ENCODE measurements at regions not wholly inside any gene's neighbourhood (a gene's known extent, or its start where the extent isn't known, plus 50 kb on each side); places are given as distances from the start of the nearest gene placed in this dataset.

DNA sequence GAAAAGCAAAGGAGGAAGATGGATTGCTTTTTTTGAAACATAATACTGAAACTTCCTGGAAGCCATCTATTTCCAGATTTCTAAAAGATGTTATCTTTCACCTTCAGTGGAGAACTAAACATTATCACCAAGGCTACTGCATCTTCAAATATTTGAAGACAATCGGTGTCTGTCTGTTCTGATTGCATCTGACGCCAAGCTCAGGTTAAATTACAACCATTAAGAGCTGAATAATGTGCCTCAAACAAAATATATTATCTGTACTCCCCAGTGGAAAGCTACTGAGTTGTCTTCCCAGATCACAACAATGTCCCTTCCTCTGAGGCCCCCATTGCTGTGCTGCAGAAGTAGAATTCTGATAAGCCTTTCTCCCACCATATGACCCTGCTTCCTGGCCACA is 342.3 kb downstream of the PLK2 start:
- TF ChIP-seq POLR2A (IDR thresholded peaks at IDR 0.05; ENCODE audit: low read depth, low read length): no peak
- FAIRE-seq: peak; percentile 33
- no peak for DNase-seq (ENCODE audit: insufficient read length, low spot score)

DNA sequence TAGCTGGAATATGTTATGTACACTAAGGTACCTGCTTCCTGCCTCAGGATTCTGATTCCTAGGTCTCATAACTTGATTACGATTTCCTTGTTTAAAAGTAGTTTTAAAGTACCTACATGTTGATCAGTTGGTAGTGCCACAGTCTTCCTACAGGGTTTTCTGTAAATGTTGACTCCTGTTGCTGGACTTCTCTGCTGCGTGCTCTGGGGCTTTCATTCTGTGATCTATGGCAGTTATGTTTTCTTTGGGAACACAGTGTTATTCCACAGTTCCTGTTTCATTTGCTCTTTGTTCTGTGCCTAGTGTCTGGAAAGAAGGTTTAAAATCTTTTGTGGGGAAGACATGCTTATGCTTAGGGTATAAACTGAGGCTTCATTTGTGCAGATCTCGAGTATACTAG is 343.5 kb downstream of the PLK2 start:
- no peak for DNase-seq (ENCODE audit: insufficient read length, low spot score)
- FAIRE-seq: peak; percentile 75
- no peak for TF ChIP-seq POLR2A (IDR thresholded peaks at IDR 0.05; ENCODE audit: low read depth, low read length)

- no peak for FAIRE-seq
- TF ChIP-seq POLR2A (IDR thresholded peaks at IDR 0.05; ENCODE audit: low read depth, low read length): no peak
- DNase-seq (ENCODE audit: insufficient read length, low spot score): no peak
These were observed 344.1 kb downstream of the PLK2 start for GRCh38 chr5:58115811-58116210.

GRCh38 chr5:58114324-58114723 is 345.6 kb downstream of the PLK2 start:
- peak; percentile 19 for DNase-seq (ENCODE audit: insufficient read length, low spot score)
- TF ChIP-seq POLR2A (IDR thresholded peaks at IDR 0.05; ENCODE audit: low read depth, low read length): no peak
- peak; percentile 99 for FAIRE-seq

GRCh38 chr5:58113172-58113571 is 346.7 kb downstream of the PLK2 start:
- FAIRE-seq: no peak
- no peak for DNase-seq (ENCODE audit: insufficient read length, low spot score)
- TF ChIP-seq POLR2A (IDR thresholded peaks at IDR 0.05; ENCODE audit: low read depth, low read length): no peak

- no peak for TF ChIP-seq POLR2A (IDR thresholded peaks at IDR 0.05; ENCODE audit: low read depth, low read length)
- FAIRE-seq (no peak), DNase-seq (ENCODE audit: insufficient read length, low spot score) (no peak)
These were observed 351.4 kb downstream of the PLK2 start for GRCh38 chr5:58108511-58108910.

- FAIRE-seq: peak; percentile 83
- no peak for DNase-seq (ENCODE audit: insufficient read length, low spot score)
- no peak for TF ChIP-seq POLR2A (IDR thresholded peaks at IDR 0.05; ENCODE audit: low read depth, low read length)
These were observed 352.2 kb downstream of the PLK2 start for GRCh38 chr5:58107704-58108103.

GRCh38 chr5:58106754-58107410 is 353.0 kb downstream of the PLK2 start:
- no peak for DNase-seq (ENCODE audit: insufficient read length, low spot score)
- FAIRE-seq: peak; percentile 70
- TF ChIP-seq POLR2A (IDR thresholded peaks at IDR 0.05; ENCODE audit: low read depth, low read length): no peak

DNA sequence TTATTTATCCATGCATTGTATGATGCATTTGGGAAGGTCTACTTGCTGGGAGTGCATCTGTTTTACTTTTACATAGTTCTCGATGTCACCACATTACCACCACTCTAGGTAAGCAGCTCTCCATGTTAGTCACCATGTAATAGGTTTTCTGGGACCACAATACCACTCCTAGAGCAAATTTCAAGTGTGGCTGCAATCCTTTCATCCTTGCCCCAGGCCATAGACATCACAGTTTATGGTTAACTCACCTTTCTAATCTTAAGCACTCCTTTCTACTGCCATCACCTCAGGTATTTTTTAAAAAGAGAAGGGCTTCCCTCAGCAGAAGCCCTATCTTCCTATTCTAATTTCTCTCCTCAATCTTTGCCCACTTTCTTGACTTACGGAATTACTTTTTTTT is 354.1 kb downstream of the PLK2 start:
- DNase-seq (ENCODE audit: insufficient read length, low spot score) (no peak), FAIRE-seq (no peak)
- no peak for TF ChIP-seq POLR2A (IDR thresholded peaks at IDR 0.05; ENCODE audit: low read depth, low read length)

GRCh38 chr5:58099257-58099656 is 360.6 kb downstream of the PLK2 start:
- DNase-seq (ENCODE audit: insufficient read length, low spot score): no peak
- TF ChIP-seq POLR2A (IDR thresholded peaks at IDR 0.05; ENCODE audit: low read depth, low read length): no peak
- FAIRE-seq: no peak

DNA sequence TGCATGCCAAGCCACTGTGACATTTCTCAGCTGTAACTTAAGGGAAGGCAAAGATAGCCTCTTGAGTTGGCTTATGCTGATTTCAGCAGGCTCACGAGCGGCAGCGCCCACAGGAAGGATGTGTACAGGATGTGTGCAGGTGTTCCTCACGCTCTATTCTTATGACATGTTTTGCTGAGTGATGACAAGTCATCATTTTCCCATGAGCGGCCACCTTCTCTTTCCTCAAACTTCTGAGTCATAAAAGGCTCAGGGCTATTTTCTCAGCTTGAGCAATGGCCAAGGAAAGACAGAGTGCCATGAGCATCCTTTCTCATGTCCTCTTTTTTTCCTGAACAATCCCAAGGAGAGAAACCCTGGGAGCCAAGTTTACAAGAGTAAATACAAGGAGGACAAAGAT is 365.9 kb downstream of the PLK2 start:
- DNase-seq (ENCODE audit: insufficient read length, low spot score) (no peak), FAIRE-seq (no peak)

DNA sequence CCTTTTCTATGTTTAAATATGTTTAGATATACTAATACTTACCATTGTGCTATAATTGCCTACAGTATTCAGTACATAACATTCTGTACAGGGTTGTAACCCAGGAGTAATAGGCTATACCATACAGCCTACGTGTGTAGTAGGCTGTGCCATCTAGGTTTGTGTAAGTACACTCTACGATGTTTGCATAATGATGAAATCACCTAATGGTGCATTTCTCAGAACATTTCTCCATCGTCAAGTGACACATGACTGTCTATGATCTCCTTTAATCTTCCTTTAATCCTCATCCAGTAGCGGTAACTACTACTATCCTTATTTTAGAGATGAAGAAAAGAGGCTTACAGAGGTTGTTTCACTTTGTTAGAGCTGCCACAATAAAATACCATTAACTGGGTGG is 369.2 kb downstream of the PLK2 start:
- TF ChIP-seq POLR2A (IDR thresholded peaks at IDR 0.05; ENCODE audit: low read depth, low read length): no peak
- FAIRE-seq (no peak), DNase-seq (ENCODE audit: insufficient read length, low spot score) (no peak)

More for the DNA sequence above, 365.9 kb downstream of the PLK2 start:
- TF ChIP-seq POLR2A (IDR thresholded peaks at IDR 0.05; ENCODE audit: low read depth, low read length): no peak

DNA sequence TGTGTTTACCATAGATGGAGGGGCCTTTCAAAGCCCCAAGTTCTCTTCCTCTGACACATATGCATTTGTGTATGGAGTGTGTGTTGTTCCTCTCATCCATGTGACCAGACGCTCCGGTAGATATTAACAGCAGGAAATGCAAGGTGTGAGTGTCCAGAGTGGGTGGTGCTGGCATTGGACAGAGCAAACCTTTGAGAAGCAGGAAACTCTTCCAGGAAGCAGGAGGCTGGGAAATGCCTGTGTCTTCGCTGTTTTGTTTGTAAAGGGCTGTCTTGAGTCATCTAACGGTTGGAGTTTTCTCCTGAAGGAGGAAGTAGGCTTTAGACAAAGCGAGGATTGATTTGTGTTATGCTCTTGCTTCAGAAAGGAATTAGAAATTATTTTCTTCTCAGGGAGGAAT is 370.9 kb downstream of the PLK2 start:
- no peak for DNase-seq (ENCODE audit: insufficient read length, low spot score)
- no peak for TF ChIP-seq POLR2A (IDR thresholded peaks at IDR 0.05; ENCODE audit: low read depth, low read length)
- FAIRE-seq: no peak

- no peak for TF ChIP-seq POLR2A (IDR thresholded peaks at IDR 0.05; ENCODE audit: low read depth, low read length)
- DNase-seq (ENCODE audit: insufficient read length, low spot score) (no peak), FAIRE-seq (no peak)
These were observed 372.0 kb downstream of the PLK2 start for GRCh38 chr5:58087905-58088304.

DNA sequence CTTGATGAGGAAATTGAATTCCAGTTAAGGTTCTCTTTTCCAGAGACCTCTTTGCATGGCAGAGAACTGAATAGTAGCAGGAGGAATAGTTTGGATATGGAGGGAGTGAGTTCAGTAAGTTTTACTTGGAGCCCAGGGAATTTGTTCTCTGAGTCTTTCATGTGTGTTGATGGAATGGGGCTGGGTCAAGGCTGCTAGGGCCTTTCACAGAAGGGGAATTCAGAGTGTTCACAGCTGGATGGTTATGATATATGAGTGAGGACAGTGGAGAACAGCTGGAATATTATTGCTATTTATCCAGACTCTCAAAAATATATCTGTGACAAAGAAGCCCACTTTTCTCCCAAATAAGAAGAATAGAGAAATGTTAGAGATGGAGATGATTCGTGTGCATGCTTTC is 372.8 kb downstream of the PLK2 start:
- TF ChIP-seq POLR2A (IDR thresholded peaks at IDR 0.05; ENCODE audit: low read depth, low read length): no peak

DNA sequence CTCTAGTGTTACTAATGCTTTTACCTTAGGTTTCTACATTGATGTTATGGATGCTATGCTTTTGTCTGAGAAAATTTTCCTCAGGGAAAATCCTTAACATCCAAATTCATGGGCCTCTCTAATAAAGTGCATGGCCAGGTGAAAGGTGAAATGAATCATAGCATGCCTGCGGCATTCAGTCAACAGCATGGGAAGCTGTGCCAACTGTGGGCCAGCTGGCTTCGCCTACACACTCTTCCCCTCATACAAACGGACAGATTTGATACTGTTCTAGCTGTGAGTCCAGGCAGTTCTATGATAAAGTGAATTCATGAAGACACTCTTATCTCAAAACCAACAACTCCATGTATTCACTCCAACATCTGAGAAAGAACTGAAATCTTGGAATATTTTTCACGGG is 374.1 kb downstream of the PLK2 start:
- peak; percentile 96 for FAIRE-seq
- peak; percentile 36 for DNase-seq (ENCODE audit: insufficient read length, low spot score)

More for the DNA sequence above, 372.8 kb downstream of the PLK2 start:
- DNase-seq (ENCODE audit: insufficient read length, low spot score) (no peak), FAIRE-seq (no peak)

More for the DNA sequence above, 374.1 kb downstream of the PLK2 start:
- TF ChIP-seq POLR2A (IDR thresholded peaks at IDR 0.05; ENCODE audit: low read depth, low read length): no peak
